ENCODE measurements at regions not wholly inside any gene's neighbourhood (a gene's known extent, or its start where the extent isn't known, plus 50 kb on each side); places are given as distances from the start of the nearest gene placed in this dataset.

DNA sequence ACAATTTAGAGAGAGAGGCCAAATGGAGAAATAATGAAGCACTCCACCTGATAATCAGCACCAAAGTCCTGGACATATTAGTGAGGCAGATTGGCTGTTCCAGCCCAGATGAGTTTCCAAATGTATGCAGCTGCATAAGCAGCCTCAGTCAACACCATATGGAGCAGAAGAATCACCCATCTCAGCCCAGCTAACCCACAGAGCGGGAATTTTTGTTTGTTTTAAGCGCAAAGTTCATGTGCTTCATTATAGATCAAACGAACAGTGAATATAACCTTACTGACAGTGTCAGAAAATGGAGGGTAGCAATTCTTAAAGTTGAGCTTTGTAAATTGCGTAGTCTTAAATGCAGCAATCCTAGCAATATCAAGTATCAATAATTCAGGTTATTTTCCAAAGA, 234.0 kb upstream of the CEP162 start:
- TF ChIP-seq POLR2A (IDR thresholded peaks at IDR 0.05) (no peak), POLR2AphosphoS5 (IDR thresholded peaks at IDR 0.05; ENCODE audit: insufficient read depth in 1 of 2, low read depth in 1 of 2) (no peak)
- TF ChIP-seq, protein P1, sequence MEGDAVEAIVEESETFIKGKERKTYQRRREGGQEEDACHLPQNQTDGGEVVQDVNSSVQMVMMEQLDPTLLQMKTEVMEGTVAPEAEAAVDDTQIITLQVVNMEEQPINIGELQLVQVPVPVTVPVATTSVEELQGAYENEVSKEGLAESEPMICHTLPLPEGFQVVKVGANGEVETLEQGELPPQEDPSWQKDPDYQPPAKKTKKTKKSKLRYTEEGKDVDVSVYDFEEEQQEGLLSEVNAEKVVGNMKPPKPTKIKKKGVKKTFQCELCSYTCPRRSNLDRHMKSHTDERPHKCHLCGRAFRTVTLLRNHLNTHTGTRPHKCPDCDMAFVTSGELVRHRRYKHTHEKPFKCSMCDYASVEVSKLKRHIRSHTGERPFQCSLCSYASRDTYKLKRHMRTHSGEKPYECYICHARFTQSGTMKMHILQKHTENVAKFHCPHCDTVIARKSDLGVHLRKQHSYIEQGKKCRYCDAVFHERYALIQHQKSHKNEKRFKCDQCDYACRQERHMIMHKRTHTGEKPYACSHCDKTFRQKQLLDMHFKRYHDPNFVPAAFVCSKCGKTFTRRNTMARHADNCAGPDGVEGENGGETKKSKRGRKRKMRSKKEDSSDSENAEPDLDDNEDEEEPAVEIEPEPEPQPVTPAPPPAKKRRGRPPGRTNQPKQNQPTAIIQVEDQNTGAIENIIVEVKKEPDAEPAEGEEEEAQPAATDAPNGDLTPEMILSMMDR (IDR thresholded peaks at IDR 0.05), result no peak
